ENCODE measurements at regions not wholly inside any gene's neighbourhood (a gene's known extent, or its start where the extent isn't known, plus 50 kb on each side); places are given as distances from the start of the nearest gene placed in this dataset.
A peak's percentile ranks its signal among the peaks of the same experiment; 100 is the strongest.

- Histone ChIP-seq H3K4me1 (peaks cover 0 to 13% (median 2%) of the 10 kb centered on the region in 4 donors), H3K27ac (no peak overlapping the region), H3K4me3 (no peak overlapping the region), H3K36me3 (peaks cover 0 to 41% (median 28%) of the 10 kb centered on the region in 4 donors), H3K27me3 (no peaks in the 10 kb centered on the region), H3K9me3 (no peaks in the 10 kb centered on the region)
- intact Hi-C loops (cut with DNase I; ENCODE audit: low total_unique reads) = no loop called here
- WGBS, 5 donors = 63 to 70% (median 68%) methylated on average over 3 of the region's 3 CpGs
- TF ChIP-seq, protein P1, sequence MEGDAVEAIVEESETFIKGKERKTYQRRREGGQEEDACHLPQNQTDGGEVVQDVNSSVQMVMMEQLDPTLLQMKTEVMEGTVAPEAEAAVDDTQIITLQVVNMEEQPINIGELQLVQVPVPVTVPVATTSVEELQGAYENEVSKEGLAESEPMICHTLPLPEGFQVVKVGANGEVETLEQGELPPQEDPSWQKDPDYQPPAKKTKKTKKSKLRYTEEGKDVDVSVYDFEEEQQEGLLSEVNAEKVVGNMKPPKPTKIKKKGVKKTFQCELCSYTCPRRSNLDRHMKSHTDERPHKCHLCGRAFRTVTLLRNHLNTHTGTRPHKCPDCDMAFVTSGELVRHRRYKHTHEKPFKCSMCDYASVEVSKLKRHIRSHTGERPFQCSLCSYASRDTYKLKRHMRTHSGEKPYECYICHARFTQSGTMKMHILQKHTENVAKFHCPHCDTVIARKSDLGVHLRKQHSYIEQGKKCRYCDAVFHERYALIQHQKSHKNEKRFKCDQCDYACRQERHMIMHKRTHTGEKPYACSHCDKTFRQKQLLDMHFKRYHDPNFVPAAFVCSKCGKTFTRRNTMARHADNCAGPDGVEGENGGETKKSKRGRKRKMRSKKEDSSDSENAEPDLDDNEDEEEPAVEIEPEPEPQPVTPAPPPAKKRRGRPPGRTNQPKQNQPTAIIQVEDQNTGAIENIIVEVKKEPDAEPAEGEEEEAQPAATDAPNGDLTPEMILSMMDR (IDR thresholded peaks at IDR 0.05) = no peak
- TF ChIP-seq EP300 (IDR thresholded peaks at IDR 0.05) (no peak), POLR2AphosphoS5 (IDR thresholded peaks at IDR 0.05) (no peak), POLR2A (IDR thresholded peaks at IDR 0.05) (no peak)
- DNase-seq = no peak
Observed at GRCh38 chr6:144729502-144729901, 444.4 kb downstream of the UTRN start.

DNA sequence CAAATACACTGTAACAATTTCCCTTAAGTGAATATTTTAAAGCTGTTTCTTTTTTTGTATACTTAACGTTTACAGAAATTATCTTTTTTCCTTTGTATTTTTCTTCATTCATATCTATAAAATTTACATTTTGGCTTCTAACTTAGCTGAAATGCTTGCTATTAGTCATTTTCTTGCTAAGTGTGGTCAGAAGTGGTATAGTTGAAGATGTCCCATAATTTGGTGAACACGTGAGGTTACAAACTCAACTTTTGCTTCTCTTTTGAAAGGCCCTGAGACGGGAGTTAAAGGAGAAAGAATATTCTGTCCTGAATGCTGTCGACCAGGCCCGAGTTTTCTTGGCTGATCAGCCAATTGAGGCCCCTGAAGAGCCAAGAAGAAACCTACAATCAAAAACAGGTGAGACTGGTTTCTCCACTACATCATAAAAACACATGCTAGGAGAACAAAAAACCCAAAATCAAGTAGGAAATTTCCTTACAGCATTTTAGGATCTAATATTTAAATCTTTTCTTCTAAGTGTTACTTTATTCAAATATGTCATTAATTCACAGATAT is 445.0 kb downstream of the UTRN start:
- peaks cover 0 to 13% (median 2%) of the 10 kb centered on the region in 4 donors for H3K4me1 ChIP-seq
- no peaks in the 10 kb centered on the region for H3K27me3 ChIP-seq
- no peak overlapping the region for H3K4me3 ChIP-seq
- intact Hi-C loops (cut with DNase I; ENCODE audit: low total_unique reads) = no loop called here
- no peaks in the 10 kb centered on the region for H3K9me3 ChIP-seq
- TF ChIP-seq, protein P1 (IDR thresholded peaks at IDR 0.05) = no peak
- TF ChIP-seq POLR2A (IDR thresholded peaks at IDR 0.05) (no peak), POLR2AphosphoS5 (IDR thresholded peaks at IDR 0.05) (no peak), EP300 (IDR thresholded peaks at IDR 0.05) (no peak)
- 54 to 85% (median 69%) methylated on average over 5 of the region's 5 CpGs for WGBS, 5 donors
- H3K27ac ChIP-seq = no peak overlapping the region
- H3K36me3 ChIP-seq = peaks cover 0 to 44% (median 31%) of the 10 kb centered on the region in 4 donors
- peak in 1 of 2 donors; percentile 47 for DNase-seq

GRCh38 chr6:144731229-144731628 is 446.1 kb downstream of the UTRN start:
- Histone ChIP-seq H3K4me1 (peaks cover 0 to 5% (median 0%) of the 10 kb centered on the region in 4 donors), H3K4me3 (no peak overlapping the region), H3K36me3 (peaks cover 0 to 44% (median 32%) of the 10 kb centered on the region in 4 donors), H3K27me3 (no peaks in the 10 kb centered on the region), H3K27ac (no peak overlapping the region), H3K9me3 (no peaks in the 10 kb centered on the region)
- no peak for DNase-seq
- WGBS, 5 donors = 82 to 90% (median 87%) methylated on average over 3 of the region's 3 CpGs
- intact Hi-C loops (cut with DNase I; ENCODE audit: low total_unique reads) = no loop called here
- TF ChIP-seq, protein P1 (IDR thresholded peaks at IDR 0.05) = no peak
- TF ChIP-seq POLR2AphosphoS5 (IDR thresholded peaks at IDR 0.05) = no peak
- TF ChIP-seq EP300 (IDR thresholded peaks at IDR 0.05) = no peak
- no peak for TF ChIP-seq POLR2A (IDR thresholded peaks at IDR 0.05)

DNA sequence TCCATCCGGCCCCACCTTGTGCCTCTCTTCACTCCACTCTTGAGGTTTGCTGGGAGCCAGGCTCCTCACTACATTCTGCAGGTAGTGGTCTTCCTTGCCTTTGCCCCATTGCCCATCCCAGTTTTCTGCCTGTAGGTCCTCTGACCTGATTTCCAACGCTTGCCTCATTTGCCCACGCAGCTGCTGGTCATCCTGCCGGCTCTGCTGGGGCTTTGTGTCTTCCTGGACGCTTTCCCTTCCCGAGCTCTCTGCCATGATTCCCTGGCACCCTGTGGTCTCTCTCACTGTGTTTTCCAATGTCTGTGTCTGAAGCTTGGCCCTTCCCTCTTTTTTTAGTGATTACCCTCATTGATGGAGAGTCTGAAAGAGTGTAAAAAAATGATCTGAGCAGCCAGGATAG is 451.6 kb downstream of the UTRN start:
- Histone ChIP-seq H3K9me3 (no peaks in the 10 kb centered on the region), H3K36me3 (peaks cover 0 to 39% (median 26%) of the 10 kb centered on the region in 4 donors), H3K4me1 (no peaks in the 10 kb centered on the region), H3K4me3 (no peak overlapping the region), H3K27me3 (no peaks in the 10 kb centered on the region), H3K27ac (no peak overlapping the region)
- intact Hi-C loops (cut with DNase I; ENCODE audit: low total_unique reads) = no loop called here
- TF ChIP-seq, protein P1 (IDR thresholded peaks at IDR 0.05) = no peak
- TF ChIP-seq POLR2A (IDR thresholded peaks at IDR 0.05) (no peak), POLR2AphosphoS5 (IDR thresholded peaks at IDR 0.05) (no peak), EP300 (IDR thresholded peaks at IDR 0.05) (no peak)
- DNase-seq = no peak
- 92 to 98% (median 95%) methylated on average over 6 of the region's 6 CpGs for WGBS, 5 donors
